ENCODE measurements at regions not wholly inside any gene's neighbourhood (a gene's known extent, or its start where the extent isn't known, plus 50 kb on each side); places are given as distances from the start of the nearest gene placed in this dataset.

DNA sequence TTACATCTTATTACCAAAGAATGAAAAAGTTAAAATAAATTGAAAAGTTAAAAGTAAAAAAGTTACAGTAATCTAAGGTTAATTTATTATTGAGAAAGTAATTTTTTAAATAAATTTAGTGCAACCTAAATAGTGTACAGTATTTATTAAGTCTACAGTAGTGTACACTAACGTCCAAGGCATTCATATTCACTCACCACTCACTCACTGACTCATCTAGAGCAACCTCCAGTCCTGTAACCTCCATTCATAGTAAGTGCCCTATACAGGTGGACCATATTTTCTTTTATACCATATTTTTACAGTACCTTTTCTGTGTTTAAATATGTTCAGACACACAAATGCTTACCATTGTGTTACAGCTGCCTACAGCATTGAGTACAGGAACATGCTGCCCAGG lies 624.7 kb upstream of the NOX3 start:
- H3K4me1 ChIP-seq, result no peaks in the 10 kb centered on the region
- 77% methylated on average over 1 of the region's 1 CpG for WGBS
- H3K27me3 ChIP-seq, result no peaks in the 10 kb centered on the region
- no peak overlapping the region for H3K4me3 ChIP-seq
- no peaks in the 10 kb centered on the region for H3K9me3 ChIP-seq
- H3K36me3 ChIP-seq, result no peaks in the 10 kb centered on the region
- DNase-seq (ENCODE audit: low spot score in 2 of 2), result no peak
- no peak overlapping the region for H3K27ac ChIP-seq
- TF ChIP-seq, protein P1, sequence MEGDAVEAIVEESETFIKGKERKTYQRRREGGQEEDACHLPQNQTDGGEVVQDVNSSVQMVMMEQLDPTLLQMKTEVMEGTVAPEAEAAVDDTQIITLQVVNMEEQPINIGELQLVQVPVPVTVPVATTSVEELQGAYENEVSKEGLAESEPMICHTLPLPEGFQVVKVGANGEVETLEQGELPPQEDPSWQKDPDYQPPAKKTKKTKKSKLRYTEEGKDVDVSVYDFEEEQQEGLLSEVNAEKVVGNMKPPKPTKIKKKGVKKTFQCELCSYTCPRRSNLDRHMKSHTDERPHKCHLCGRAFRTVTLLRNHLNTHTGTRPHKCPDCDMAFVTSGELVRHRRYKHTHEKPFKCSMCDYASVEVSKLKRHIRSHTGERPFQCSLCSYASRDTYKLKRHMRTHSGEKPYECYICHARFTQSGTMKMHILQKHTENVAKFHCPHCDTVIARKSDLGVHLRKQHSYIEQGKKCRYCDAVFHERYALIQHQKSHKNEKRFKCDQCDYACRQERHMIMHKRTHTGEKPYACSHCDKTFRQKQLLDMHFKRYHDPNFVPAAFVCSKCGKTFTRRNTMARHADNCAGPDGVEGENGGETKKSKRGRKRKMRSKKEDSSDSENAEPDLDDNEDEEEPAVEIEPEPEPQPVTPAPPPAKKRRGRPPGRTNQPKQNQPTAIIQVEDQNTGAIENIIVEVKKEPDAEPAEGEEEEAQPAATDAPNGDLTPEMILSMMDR (IDR thresholded peaks at IDR 0.05), result no peak

DNA sequence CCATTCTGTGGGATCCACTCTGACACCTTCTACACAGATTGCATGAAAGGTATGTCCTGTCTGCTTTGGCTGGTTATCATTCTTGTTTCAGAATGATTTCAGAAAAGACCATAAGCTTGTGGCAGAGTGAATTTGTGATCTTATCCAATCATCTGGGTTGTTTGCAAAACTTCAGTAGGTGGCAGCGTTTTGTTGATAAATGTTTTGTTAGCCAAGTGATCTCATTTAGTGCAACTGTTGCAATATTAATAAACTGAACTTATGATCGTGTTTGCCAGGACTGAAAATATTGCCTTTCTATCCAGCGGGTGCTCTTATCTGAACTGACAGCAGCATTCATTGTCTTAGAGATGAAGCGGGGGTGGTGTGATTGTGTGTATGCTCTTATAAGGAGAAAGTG lies 613.2 kb upstream of the NOX3 start:
- DNase-seq (ENCODE audit: low spot score in 2 of 2), result no peak
- TF ChIP-seq EP300 (IDR thresholded peaks at IDR 0.05), result no peak
- 49% methylated on average over 4 of the region's 4 CpGs for WGBS

DNA sequence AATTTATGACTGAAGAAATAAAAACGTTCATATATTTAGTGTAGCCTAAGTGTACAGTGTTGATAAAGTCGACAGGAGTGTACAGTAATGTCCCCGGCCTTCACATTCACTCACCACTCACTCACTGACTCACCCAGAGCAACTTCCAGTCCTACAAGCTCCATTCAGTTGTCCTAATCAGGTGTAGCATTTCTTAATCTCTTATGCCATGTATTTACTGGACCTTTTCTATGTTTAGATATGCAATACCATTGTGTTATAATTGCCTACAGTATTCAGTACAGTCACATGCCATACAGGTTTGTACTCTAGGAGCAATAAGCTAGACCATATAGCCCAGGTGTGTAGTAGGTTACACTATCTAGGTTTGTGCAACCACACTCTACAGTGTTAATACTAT lies 610.2 kb upstream of the NOX3 start:
- H3K27me3 ChIP-seq, result no peaks in the 10 kb centered on the region
- 77% methylated on average over 3 of the region's 3 CpGs for WGBS
- H3K4me1 ChIP-seq, result peaks cover 20% of the 10 kb centered on the region
- DNase-seq (ENCODE audit: low spot score in 2 of 2), result no peak
- no peak overlapping the region for H3K4me3 ChIP-seq
- H3K9me3 ChIP-seq, result no peaks in the 10 kb centered on the region
- no peaks in the 10 kb centered on the region for H3K36me3 ChIP-seq
- TF ChIP-seq POLR2AphosphoS5 (IDR thresholded peaks at IDR 0.05) (no peak), POLR2A (IDR thresholded peaks at IDR 0.05) (no peak), EP300 (IDR thresholded peaks at IDR 0.05) (no peak)
- TF ChIP-seq, protein P1 (IDR thresholded peaks at IDR 0.05), result no peak
- H3K27ac ChIP-seq, result no peak overlapping the region

More for the DNA sequence above, 613.2 kb upstream of the NOX3 start:
- Histone ChIP-seq H3K4me1 (peaks cover 11% of the 10 kb centered on the region), H3K36me3 (no peaks in the 10 kb centered on the region), H3K9me3 (no peaks in the 10 kb centered on the region), H3K27me3 (no peaks in the 10 kb centered on the region), H3K4me3 (no peak overlapping the region), H3K27ac (no peak overlapping the region)

DNA sequence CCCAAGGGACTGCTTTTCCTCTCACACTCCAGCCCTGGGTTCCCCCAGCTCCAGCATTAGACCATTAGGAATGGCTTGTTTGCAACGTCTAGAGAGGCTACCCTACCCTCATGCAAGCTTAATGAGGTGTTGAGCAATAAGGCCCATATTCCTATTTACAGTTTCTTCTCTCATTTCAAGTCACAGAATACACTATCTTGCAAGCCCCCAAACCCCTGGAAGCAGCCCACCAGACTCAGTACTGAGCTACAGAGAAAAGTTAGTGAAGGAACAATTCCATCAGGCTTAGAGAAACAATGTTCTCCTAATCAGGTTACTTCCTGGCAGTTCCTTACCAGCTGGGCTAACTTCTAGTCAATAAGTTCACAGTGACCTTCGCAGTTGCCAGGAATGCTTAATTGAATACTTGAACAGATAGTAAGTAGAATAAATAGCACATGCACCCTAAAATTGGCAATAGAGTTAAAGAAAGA lies 606.5 kb upstream of the NOX3 start:
- peak overlapping the region; percentile 72 for H3K27ac ChIP-seq
- no peaks in the 10 kb centered on the region for H3K27me3 ChIP-seq
- H3K4me3 ChIP-seq, result no peak overlapping the region
- H3K4me1 ChIP-seq, result peaks cover 9% of the 10 kb centered on the region
- H3K36me3 ChIP-seq, result no peaks in the 10 kb centered on the region
- TF ChIP-seq POLR2AphosphoS5 (IDR thresholded peaks at IDR 0.05) (no peak), EP300 (IDR thresholded peaks at IDR 0.05) (no peak), POLR2A (IDR thresholded peaks at IDR 0.05) (no peak)
- TF ChIP-seq, protein P1 (IDR thresholded peaks at IDR 0.05), result no peak
- DNase-seq (ENCODE audit: low spot score in 2 of 2), result no peak
- H3K9me3 ChIP-seq, result no peaks in the 10 kb centered on the region
- WGBS, result 48% methylated on average over 2 of the region's 2 CpGs

DNA sequence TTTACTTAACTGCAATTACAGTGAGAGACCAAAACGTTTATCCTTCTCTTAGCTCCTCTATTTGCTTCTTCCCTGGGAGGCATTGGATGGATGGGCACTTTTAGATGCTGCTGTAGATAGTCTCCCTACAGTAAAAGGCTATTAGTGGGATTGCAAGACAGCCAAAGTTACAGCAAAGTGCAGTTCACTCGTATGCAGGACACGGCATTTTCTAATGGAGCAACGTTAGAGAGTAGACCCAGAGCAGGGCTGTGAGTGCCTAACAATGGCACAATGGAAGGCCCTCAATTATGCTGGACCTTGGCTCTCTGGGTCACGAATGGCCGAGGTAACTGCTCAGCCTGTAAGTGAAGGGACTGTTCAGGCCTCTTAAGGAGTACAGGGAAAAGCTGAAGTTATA lies 605.8 kb upstream of the NOX3 start:
- Histone ChIP-seq H3K9me3 (no peaks in the 10 kb centered on the region), H3K4me1 (peaks cover 9% of the 10 kb centered on the region), H3K27me3 (no peaks in the 10 kb centered on the region), H3K27ac (peak overlapping the region; percentile 72), H3K4me3 (no peak overlapping the region), H3K36me3 (no peaks in the 10 kb centered on the region)
- 80% methylated on average over 6 of the region's 6 CpGs for WGBS
- no peak for DNase-seq (ENCODE audit: low spot score in 2 of 2)
- no peak for TF ChIP-seq POLR2AphosphoS5 (IDR thresholded peaks at IDR 0.05)
- no peak for TF ChIP-seq POLR2A (IDR thresholded peaks at IDR 0.05)
- TF ChIP-seq, protein P1 (IDR thresholded peaks at IDR 0.05), result no peak
- no peak for TF ChIP-seq EP300 (IDR thresholded peaks at IDR 0.05)

DNA sequence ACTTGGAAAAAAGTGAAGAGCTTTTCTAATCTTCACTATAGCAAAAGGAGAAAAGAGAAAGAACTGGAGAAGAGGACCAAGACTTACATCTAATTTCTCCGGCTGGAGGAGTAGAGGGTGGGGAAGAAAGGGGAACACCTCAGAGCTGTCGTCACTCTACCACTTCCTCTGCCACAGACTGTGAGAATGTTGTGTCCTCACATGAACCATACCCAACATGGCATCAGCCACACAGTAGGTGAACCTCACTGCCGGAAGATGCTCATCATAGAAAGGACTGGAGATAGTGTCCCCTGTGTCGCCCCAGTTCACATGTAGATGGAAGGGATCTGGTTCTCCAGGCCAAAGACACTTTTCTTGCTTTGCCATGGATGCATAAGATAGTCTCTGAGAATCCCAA lies 604.4 kb upstream of the NOX3 start:
- no peak overlapping the region for H3K27ac ChIP-seq
- TF ChIP-seq, protein P1 (IDR thresholded peaks at IDR 0.05), result no peak
- TF ChIP-seq EP300 (IDR thresholded peaks at IDR 0.05) (no peak), POLR2A (IDR thresholded peaks at IDR 0.05) (no peak), POLR2AphosphoS5 (IDR thresholded peaks at IDR 0.05) (no peak)
- WGBS, result 80% methylated on average over 4 of the region's 4 CpGs
- peaks cover 3% of the 10 kb centered on the region for H3K9me3 ChIP-seq
- no peaks in the 10 kb centered on the region for H3K36me3 ChIP-seq
- H3K4me1 ChIP-seq, result peaks cover 9% of the 10 kb centered on the region
- DNase-seq (ENCODE audit: low spot score in 2 of 2), result no peak
- no peak overlapping the region for H3K4me3 ChIP-seq
- H3K27me3 ChIP-seq, result no peaks in the 10 kb centered on the region

Data from suprapubic skin (tissue), 4 donors.